ENCODE measurements at regions not wholly inside any gene's neighbourhood (a gene's known extent, or its start where the extent isn't known, plus 50 kb on each side); places are given as distances from the start of the nearest gene placed in this dataset.

DNA sequence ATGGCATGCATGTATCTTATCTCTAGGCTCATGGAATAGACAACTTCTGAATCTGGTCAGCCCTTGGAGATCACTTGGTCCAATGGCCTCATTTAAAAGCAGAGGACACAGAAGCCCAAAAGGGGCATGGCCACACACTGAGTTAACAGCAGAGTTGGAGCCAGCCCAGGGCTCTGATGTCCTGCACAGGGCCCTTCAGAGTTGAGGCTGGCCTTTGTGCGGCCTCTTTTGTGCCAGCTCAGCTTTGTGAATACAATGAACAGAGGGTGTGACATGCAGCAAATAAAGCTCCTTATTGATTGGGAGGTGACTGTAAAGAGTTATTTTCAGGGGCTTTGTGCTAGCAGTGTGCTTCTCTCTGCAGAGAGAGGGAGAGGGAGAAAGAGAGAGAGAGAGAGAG is 150.1 kb upstream of the STK32A start:
- TF ChIP-seq CTCF (IDR thresholded peaks at IDR 0.05) (no peak), POLR2AphosphoS5 (IDR thresholded peaks at IDR 0.05) (no peak), POLR2A (IDR thresholded peaks at IDR 0.05) (no peak)
